ENCODE measurements at regions not wholly inside any gene's neighbourhood (a gene's known extent, or its start where the extent isn't known, plus 50 kb on each side); places are given as distances from the start of the nearest gene placed in this dataset.
A peak's percentile ranks its signal among the peaks of the same experiment; 100 is the strongest.

GRCh38 chr2:5236249-5236648 is 455.9 kb upstream of the SOX11 start:
- DNase-seq (ENCODE audit: low read depth) = no peak

DNA sequence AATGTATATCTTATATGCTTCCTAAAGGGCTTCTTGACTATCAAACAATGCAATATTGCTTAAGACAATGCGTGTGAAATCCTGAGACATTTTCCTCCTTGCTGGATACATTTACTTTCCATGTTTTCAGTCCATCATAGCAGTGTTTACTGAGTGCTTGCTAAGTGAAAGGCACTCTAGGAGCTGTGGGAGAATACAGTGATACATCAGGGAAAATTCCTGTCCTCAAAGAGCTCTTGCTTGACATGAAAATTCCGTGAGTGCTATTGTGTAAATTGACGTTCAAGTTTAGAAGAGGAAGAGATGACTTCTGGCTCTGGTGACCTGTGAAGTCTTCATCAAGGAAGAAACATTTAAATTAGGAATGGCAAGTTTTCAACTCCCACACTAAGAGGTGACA is 449.4 kb upstream of the SOX11 start:
- DNase-seq (ENCODE audit: low read depth) = no peak

DNA sequence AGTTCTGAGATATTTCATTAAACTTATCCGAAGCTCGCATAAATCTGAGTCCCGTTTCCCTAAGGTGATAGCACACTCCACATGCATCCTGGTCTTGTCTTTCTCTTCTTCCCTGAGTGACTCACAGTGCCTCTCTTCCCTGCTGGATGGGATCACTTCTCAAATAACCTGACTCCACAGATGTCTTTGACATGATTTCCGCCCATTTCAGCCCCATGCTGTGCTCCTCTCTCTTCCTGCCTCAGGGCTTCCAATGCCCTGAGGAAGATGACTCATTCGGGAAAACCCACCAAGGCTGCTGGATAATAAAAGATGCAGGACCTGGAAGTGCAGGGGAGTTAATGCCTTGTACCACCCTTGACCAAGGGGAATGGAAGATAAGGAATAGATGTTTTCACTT is 441.7 kb upstream of the SOX11 start:
- DNase-seq (ENCODE audit: low read depth) = peak; percentile 8

- no peak for DNase-seq (ENCODE audit: low read depth)
Measured at GRCh38 chr2:5253263-5253662, 438.9 kb upstream of the SOX11 start.

- no peak for DNase-seq (ENCODE audit: low read depth)
Measured at GRCh38 chr2:5254791-5255332, 437.3 kb upstream of the SOX11 start.

DNA sequence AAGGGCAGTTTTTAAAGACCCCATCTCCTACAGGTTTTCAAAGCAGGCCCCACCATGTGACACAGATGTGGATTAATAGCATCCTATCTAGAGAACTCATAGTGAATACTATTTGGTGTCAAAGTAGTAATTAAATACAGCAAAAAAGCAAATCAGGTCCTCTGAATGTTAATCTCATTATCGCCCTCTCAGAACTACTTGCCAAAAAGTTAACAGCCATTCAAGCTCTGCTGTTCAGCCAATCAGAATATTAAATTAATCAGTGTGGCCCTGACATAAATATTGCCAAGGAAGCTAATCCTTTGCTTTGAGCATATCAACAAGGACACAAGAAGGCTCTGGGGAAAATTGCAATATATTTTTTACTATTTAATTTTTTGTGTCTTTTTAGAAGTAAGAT is 428.9 kb upstream of the SOX11 start:
- DNase-seq (ENCODE audit: low read depth) = no peak

- DNase-seq (ENCODE audit: low read depth) = no peak
Measured at GRCh38 chr2:5264361-5264760, 427.8 kb upstream of the SOX11 start.

DNA sequence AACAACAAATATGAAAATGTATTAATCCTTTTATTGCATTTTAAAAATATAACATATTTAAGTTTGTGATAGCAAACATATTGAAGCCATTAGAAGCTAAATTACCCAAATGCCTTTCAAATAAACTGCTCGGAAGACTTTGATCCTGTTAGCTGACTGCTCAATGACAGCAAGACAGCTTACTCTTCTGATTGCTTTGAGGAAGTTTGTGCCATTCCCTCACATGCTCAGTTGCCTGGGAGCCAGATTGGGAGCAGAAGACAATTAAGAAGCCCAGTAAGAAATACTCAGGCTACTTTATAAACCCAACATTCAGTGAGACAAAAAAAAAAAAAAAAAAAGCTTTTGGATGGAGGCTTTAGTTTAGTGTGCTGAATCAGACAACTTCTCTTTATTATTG is 407.1 kb upstream of the SOX11 start:
- DNase-seq (ENCODE audit: low read depth) = no peak

DNA sequence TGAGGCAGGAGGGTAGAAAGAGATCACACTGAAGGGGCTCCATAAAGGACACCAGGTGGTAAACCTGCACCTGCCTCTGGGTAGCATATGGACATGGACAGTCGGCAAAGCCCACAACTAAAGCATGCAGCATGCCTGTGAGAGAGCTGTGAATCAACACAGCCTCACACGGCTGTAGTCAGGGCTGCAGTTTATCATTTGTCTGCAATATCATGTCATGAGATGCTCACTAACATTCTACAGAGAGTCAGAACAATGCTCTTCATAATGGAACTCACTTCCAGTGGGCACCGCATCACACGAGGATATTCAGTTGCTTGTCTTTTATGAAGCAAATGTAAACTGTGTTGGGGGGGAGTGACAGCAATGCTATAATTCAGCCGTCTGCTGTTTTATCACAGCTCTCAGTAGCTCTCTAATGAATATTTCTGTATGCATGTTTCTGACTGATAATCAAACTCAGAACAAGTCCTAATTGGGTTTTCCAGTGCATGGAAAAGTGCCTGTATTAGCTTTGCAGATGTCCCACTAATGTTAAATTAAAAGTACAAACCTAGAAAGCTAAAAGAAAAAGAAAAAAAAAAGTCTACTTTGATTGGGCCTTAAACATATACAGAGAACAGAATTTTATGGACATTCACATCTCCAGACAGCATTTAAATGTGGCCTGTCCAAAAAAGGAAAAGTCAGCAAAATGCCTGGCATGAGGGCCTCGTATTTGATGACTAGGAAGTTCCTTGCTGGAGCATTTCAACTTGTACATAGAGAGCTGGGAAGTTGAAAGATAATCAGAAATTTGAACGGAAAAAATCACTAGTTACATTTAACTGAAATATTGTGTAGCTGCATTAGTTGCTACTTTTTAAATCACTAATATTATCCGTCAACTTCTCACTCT is 406.1 kb upstream of the SOX11 start:
- no peak for DNase-seq (ENCODE audit: low read depth)

- DNase-seq (ENCODE audit: low read depth) = no peak
Measured at GRCh38 chr2:5287558-5288334, 404.4 kb upstream of the SOX11 start.

GRCh38 chr2:5290900-5291546 is 401.2 kb upstream of the SOX11 start:
- peak; percentile 10 for DNase-seq (ENCODE audit: low read depth)

DNA sequence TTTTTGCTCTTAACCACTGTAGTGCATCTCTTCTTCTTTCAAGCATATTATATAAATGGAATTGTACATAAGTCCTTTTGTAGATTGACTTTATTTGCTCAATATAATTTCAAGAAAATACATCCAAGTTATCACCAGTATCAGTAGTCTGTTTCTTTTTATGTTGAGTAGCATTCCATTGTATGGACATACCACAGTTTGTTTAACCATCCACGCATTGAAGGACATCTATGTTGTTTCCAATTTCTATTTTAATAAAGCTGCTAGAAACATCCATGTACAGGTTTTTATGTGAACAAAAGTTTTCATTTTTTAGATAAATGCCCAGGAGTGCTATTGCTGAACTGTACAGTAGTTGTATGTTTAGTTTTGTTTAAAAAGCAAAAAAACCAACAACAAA is 387.5 kb upstream of the SOX11 start:
- DNase-seq (ENCODE audit: low read depth) = no peak

- DNase-seq (ENCODE audit: low read depth) = no peak
Measured at GRCh38 chr2:5315041-5315440, 377.1 kb upstream of the SOX11 start.

- no peak for DNase-seq (ENCODE audit: low read depth)
Measured at GRCh38 chr2:5315512-5315911, 376.7 kb upstream of the SOX11 start.

DNA sequence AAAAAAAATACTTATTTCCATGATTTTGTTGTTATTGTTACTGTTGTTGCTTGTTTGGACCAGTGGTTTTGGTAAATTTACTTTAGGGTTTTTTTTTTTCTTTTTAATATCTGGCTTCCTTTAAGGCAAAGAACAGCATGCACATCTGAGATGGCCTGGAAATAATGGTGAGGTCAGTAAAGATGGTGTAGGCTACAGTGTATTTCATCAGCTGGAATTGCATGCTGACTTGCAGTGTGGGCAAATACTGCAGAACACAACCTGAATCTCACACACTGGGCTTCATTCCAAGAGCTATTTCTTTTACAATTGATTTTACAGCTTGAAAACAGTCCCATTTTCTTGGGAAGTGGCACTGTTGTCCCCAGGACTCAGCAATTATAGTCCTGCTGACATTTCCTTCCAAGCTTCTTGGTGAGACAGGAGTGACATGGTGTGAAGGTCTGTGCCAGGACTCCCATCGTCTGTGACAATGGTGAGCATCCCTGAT is 376.1 kb upstream of the SOX11 start:
- DNase-seq (ENCODE audit: low read depth) = no peak

- DNase-seq (ENCODE audit: low read depth) = no peak
Measured at GRCh38 chr2:5319493-5319892, 372.7 kb upstream of the SOX11 start.

GRCh38 chr2:5322396-5322795 is 369.8 kb upstream of the SOX11 start:
- DNase-seq (ENCODE audit: low read depth) = no peak

- DNase-seq (ENCODE audit: low read depth) = no peak
Measured at GRCh38 chr2:5325523-5325922, 366.7 kb upstream of the SOX11 start.

- no peak for DNase-seq (ENCODE audit: low read depth)
Measured at GRCh38 chr2:5328826-5329225, 363.4 kb upstream of the SOX11 start.

- no peak for DNase-seq (ENCODE audit: low read depth)
Measured at GRCh38 chr2:5329763-5330162, 362.4 kb upstream of the SOX11 start.

- no peak for DNase-seq (ENCODE audit: low read depth)
Measured at GRCh38 chr2:5330961-5331360, 361.2 kb upstream of the SOX11 start.

DNA sequence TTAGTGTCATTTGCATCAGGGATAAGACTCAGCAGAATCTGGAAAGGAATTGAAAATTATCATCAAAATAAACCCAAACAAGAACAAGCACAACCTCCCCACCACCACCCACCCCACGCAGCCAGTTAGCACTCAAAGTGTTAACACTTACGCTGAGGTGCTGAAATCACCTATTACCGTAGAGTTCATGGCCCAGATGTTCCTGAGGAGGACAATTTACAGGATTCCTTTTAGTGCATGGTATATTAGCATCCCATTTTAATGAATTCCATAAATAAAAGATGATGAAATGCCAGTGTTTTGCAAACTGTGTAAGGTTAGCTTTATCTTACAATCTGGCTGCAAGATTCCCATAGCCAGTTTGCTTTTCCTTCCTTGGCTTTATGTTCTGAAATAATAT is 359.3 kb upstream of the SOX11 start:
- DNase-seq (ENCODE audit: low read depth) = no peak

Data from iris pigment epithelial cell (primary cell).